ENCODE measurements at regions not wholly inside any gene's neighbourhood (a gene's known extent, or its start where the extent isn't known, plus 50 kb on each side); places are given as distances from the start of the nearest gene placed in this dataset.
A peak's percentile ranks its signal among the peaks of the same experiment; 100 is the strongest.
"Not testable (repeated sequence)": the region's sequence is repeated elsewhere in the genome, so short reads cannot be mapped to it uniquely, and the experiment has no call there.

GRCh38 chr13:57784633-57785032 is 153.1 kb downstream of the PCDH17 start:
- DNase-seq, result no peak

DNA sequence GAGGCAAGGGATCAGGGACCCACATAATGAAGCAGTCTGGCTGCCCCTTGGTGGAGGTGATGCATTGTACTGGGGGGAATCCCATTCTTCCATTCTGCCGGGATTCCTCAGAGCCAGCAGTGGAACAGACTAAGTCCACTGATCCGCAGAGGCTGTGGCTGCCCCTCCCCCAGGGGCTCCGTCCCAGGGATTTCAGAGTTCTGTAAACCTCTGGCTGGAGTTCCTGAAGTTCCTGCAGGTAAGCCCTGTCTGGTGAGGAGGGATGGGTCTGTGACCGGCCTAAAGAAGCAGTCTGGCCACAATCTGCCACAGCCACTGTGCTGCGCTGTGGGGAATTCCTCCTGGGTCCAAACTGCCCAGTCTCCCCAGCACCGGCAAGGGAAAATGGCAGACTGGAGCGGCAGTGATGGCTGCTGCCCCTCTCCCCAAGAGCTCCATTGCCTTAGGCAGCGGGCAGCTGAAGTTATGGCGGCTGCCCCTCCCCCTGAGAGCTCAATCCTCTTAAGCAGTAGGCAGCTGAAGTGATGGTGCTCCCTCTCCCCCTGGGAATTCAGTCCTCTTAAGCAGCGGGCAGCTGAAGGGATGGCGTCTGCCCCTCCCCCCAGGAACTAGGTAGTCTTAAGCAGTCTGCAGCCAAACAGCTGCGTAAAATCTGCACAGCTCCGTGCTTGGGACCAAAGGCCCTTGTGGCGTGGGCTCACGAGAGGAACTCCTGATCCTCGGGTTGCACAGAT is 155.7 kb downstream of the PCDH17 start:
- no peak for DNase-seq

GRCh38 chr13:57799624-57800023 is 168.1 kb downstream of the PCDH17 start:
- DNase-seq, result no peak

DNA sequence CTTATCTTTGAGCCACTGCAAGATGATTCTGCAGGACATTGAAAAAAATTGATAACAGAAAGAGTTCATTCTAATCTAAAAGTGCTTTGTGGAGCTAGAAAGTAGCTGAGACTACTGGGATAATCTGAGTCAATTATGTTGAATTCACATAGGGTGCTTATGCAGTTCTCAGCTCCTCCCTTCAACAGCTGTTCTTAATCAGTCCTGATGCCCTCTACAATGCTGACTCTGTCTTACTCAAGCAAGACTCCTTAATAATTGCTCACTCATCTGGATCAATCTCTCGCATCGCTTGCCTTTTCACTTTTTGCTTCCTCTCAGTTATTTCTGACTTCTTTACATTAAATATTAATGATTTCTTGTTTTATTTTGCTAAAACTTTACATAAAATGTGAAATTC is 182.1 kb downstream of the PCDH17 start:
- no peak for DNase-seq

DNA sequence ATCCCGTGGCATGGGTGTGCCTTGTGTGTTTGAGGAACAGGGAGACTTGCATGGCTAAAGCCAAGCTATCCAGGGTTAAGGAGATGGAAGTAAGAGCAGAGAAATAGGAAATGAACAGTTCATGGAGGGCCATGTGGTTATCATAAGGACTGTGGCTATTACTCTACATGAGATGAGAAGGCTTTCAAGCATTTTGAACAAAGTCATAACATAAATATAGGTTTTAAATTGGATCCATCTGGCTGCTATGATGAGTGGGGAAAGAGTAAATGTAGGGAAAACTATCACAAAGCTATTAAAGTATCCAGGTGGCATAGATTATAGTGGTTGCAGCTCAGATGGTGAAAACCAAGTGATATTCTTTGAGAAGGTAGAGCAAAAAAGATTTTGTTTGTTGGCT is 184.1 kb downstream of the PCDH17 start:
- DNase-seq, result no peak

- DNase-seq, result no peak
Measured at GRCh38 chr13:57820924-57821323, 189.4 kb downstream of the PCDH17 start.

GRCh38 chr13:57823704-57824103 is 192.2 kb downstream of the PCDH17 start:
- no peak for DNase-seq

DNA sequence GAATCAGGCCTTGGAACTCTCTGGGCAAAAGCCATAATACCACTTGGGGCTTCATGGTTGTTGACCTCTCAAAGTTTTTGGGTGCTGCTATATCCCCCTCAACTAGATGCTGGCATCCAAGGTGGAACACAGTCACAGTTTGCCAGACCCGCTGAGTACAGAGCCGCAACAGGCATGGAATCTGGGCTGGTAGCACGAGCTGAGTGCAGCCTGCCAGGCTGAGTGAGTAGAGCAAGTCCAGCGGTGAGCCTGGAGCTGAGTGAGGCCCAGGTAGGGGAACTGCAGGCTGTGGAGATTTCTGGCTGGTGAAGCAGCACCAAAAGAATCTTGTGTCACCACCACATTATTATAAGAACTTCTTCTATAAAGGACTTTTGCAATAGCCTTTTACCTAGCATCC is 192.6 kb downstream of the PCDH17 start:
- DNase-seq, result no peak

GRCh38 chr13:57825066-57825465 is 193.5 kb downstream of the PCDH17 start:
- no peak for DNase-seq

GRCh38 chr13:57829496-57829895 is 198.0 kb downstream of the PCDH17 start:
- DNase-seq, result no peak

DNA sequence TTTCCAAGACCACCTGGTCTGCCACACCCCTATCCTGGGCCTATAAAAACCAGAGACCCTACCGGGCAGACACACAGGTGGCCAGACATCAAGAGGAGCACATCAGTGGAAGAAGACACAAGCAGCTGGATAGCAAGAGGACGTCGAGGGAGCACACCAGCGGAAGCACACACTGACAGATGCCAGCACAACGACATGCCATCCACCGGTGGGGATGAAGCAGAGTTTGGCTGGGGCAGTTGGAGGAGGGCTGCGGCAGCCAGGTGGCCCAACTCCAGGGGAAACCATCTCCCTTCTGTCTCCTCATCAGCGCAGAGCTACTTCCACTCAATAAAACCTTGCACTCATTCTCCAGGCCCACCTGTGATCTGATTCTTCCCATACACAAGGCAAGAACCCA is 200.6 kb downstream of the PCDH17 start:
- DNase-seq, result no peak

- no peak for DNase-seq
Measured at GRCh38 chr13:57837801-57838200, 206.3 kb downstream of the PCDH17 start.

- DNase-seq, result no peak
Measured at GRCh38 chr13:57843521-57843920, 212.0 kb downstream of the PCDH17 start.

- DNase-seq, result peak in 1 of 4 experiments; percentile 0
Measured at GRCh38 chr13:57846600-57847173, 215.1 kb downstream of the PCDH17 start.

DNA sequence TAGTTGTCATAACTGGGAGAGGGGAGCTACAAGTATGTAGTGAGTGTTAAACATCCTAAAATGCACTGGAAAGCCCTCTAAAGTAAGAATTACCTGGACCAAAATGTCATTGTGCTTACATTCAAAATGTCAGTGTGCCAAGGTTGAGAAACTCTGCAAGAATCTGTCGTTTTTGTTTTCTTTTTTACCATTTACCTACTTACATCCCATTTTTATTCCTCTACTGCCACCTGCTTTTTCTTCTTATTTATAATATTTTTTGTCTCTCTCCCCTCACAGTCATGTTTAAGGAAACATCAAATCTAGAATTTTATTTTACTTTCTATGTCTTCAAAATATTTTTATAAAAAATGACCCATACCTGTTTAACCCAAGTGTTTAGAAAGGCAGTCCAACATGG is 226.4 kb downstream of the PCDH17 start:
- no peak for DNase-seq

GRCh38 chr13:57858376-57858775 is 226.8 kb downstream of the PCDH17 start:
- DNase-seq, result no peak

- DNase-seq, result no peak
Measured at GRCh38 chr13:57862879-57863278, 231.3 kb downstream of the PCDH17 start.

GRCh38 chr13:57865600-57866294 is 234.2 kb downstream of the PCDH17 start:
- DNase-seq, result peak in 2 of 4 experiments; percentile 4 to 6

- no peak for DNase-seq
Measured at GRCh38 chr13:57874530-57874929, 243.0 kb downstream of the PCDH17 start.

DNA sequence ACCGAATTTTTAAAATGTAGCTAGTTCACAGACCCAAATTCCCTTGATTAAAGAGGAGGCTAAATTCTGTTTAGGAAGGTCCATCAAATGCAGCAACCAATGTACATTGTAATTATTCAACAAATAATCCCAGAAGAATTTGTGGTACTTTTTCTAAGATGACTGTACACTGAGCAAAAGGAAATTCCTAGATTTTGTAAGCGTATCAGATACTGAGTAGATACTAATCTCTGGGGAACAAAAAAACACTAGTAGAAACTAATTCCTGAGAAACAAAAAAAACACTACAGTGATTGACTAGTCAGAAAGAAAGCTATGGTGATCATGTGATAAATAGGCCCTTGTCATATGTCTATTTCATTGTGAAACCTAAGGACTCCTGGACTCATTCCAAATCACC is 246.1 kb downstream of the PCDH17 start:
- DNase-seq, result no peak

DNA sequence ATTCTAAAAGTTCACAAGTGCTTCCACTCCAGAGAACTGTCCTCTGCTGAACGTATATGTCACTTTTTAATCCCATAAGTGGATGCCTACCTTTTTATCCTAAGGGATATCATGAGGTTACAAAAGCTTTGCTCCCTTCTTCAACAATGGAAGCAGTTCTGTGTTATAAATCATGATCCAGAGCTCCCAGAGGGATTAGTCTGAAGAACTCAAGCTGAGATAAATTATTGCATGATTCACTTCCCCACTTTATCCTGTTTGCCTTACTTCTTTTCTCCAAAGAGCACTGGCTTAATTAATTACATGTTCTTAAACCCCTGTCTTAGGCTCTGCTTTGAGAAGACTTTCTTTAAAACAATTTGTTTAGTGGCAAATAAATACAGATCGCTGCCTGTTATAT is 246.7 kb downstream of the PCDH17 start:
- DNase-seq, result no peak

DNA sequence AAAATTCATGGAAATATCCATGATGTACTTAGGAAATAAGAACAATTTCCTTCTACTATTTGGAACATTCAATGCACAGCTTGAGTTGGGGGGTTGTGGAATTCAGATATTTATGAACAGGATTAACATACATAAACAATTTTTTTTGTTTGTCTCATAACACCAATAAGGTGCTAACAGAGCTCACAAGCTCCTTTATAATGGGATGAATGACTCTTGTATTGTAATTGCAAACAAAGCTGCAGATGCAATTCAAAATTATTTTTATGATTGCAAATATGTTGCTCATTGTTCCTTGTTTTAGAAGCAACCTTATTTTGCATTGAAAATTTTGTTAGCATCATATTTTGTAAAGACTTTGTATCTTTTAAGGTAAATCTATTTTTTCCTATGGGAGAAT is 265.7 kb downstream of the PCDH17 start:
- DNase-seq, result no peak

DNA sequence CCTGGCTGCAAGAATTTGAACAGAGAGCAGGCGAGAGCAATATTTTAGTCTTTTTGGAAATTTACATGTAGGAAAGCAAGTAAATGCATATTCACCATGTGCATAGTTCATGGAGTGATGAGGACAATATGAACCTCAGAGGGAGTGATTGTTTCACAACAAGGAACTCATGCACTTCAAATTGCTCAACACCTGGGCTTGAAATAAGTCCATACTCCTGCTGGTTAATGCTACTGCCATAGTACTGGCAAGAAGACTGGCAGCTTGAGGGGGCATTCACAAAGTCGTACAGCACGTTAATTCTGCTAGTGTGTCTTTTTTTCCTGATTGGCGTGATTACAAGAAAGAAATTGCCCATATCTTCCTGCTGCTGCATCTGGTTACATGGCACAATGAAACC is 267.6 kb downstream of the PCDH17 start:
- no peak for DNase-seq

DNA sequence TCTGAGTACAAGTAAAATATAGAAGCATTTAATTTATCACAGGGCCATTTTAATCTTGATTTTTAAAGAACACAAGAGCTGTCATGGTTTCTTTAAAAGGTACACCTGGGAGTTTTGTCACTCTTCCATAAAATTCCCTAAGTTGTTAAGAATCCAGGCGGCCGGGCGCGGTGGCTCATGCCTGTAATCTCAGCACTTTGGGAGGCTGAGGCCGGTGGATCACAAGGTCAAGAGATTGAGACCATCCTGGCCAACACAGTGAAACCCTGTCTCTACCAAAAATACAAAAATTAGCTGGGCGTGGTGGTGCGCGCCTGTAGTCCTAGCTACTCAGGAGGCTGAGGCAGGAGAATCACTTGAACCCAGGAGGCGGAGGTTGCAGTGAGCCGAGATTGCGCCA is 278.3 kb downstream of the PCDH17 start:
- DNase-seq, result not testable (repeated sequence)
